ENCODE measurements at regions not wholly inside any gene's neighbourhood (a gene's known extent, or its start where the extent isn't known, plus 50 kb on each side); places are given as distances from the start of the nearest gene placed in this dataset.

GRCh38 chr12:75724928-75725312 lies 213.5 kb upstream of the KRR1 start:
- Histone ChIP-seq H3K27me3 (ENCODE audit: control insufficient read depth in 1 of 2, insufficient read depth in 2 of 2, low read length in 2 of 2) (no peaks in the 10 kb centered on the region), H3K9me3 (ENCODE audit: low read length) (no peaks in the 10 kb centered on the region), H3K4me3 (ENCODE audit: low read depth in 1 of 2, low read length in 2 of 2) (no peak overlapping the region), H3K27ac (ENCODE audit: low read depth, low read length) (peak overlapping the region; percentile 81), H3K4me1 (ENCODE audit: insufficient read depth, low read length) (peaks cover 54% of the 10 kb centered on the region), H3K9ac (ENCODE audit: low read length) (no peak overlapping the region), H3K36me3 (ENCODE audit: insufficient read depth, low read length) (no peaks in the 10 kb centered on the region)

GRCh38 chr12:75724307-75724927 lies 213.0 kb upstream of the KRR1 start:
- Histone ChIP-seq H3K9ac (ENCODE audit: low read length) (no peak overlapping the region), H3K9me3 (ENCODE audit: low read length) (no peaks in the 10 kb centered on the region), H3K27ac (ENCODE audit: low read depth, low read length) (peak overlapping the region; percentile 81), H3K4me1 (ENCODE audit: insufficient read depth, low read length) (peaks cover 54% of the 10 kb centered on the region), H3K36me3 (ENCODE audit: insufficient read depth, low read length) (no peaks in the 10 kb centered on the region), H3K27me3 (ENCODE audit: control insufficient read depth in 1 of 2, insufficient read depth in 2 of 2, low read length in 2 of 2) (no peaks in the 10 kb centered on the region), H3K4me3 (ENCODE audit: low read depth in 1 of 2, low read length in 2 of 2) (no peak overlapping the region)

- H3K27ac ChIP-seq (ENCODE audit: low read depth, low read length), result peak overlapping the region; percentile 71
- H3K4me1 ChIP-seq (ENCODE audit: insufficient read depth, low read length), result peaks cover 54% of the 10 kb centered on the region
- H3K4me3 ChIP-seq (ENCODE audit: low read depth in 1 of 2, low read length in 2 of 2), result no peak overlapping the region
Observed at GRCh38 chr12:75722714-75723200, 211.3 kb upstream of the KRR1 start.

GRCh38 chr12:75721796-75722195 lies 210.4 kb upstream of the KRR1 start:
- H3K36me3 ChIP-seq (ENCODE audit: insufficient read depth, low read length), result no peaks in the 10 kb centered on the region
- peaks cover 54% of the 10 kb centered on the region for H3K4me1 ChIP-seq (ENCODE audit: insufficient read depth, low read length)
- no peak overlapping the region for H3K9ac ChIP-seq (ENCODE audit: low read length)
- no peaks in the 10 kb centered on the region for H3K9me3 ChIP-seq (ENCODE audit: low read length)
- no peak overlapping the region for H3K4me3 ChIP-seq (ENCODE audit: low read depth in 1 of 2, low read length in 2 of 2)
- H3K27me3 ChIP-seq (ENCODE audit: control insufficient read depth in 1 of 2, insufficient read depth in 2 of 2, low read length in 2 of 2), result no peaks in the 10 kb centered on the region
- peak overlapping the region; percentile 52 for H3K27ac ChIP-seq (ENCODE audit: low read depth, low read length)

More at GRCh38 chr12:75722714-75723200, 211.3 kb upstream of the KRR1 start:
- Histone ChIP-seq H3K9ac (ENCODE audit: low read length) (no peak overlapping the region), H3K27me3 (ENCODE audit: control insufficient read depth in 1 of 2, insufficient read depth in 2 of 2, low read length in 2 of 2) (no peaks in the 10 kb centered on the region), H3K36me3 (ENCODE audit: insufficient read depth, low read length) (no peaks in the 10 kb centered on the region), H3K9me3 (ENCODE audit: low read length) (no peaks in the 10 kb centered on the region)

- Histone ChIP-seq H3K27ac (ENCODE audit: low read depth, low read length) (peak overlapping the region; percentile 19), H3K9ac (ENCODE audit: low read length) (no peak overlapping the region), H3K27me3 (ENCODE audit: control insufficient read depth in 1 of 2, insufficient read depth in 2 of 2, low read length in 2 of 2) (no peaks in the 10 kb centered on the region), H3K4me1 (ENCODE audit: insufficient read depth, low read length) (peaks cover 52% of the 10 kb centered on the region), H3K4me3 (ENCODE audit: low read depth in 1 of 2, low read length in 2 of 2) (no peak overlapping the region), H3K9me3 (ENCODE audit: low read length) (no peaks in the 10 kb centered on the region), H3K36me3 (ENCODE audit: insufficient read depth, low read length) (no peaks in the 10 kb centered on the region)
Observed at GRCh38 chr12:75720812-75721641, 209.6 kb upstream of the KRR1 start.

- H3K27ac ChIP-seq (ENCODE audit: low read depth, low read length), result no peak overlapping the region
- H3K9ac ChIP-seq (ENCODE audit: low read length), result no peak overlapping the region
- no peaks in the 10 kb centered on the region for H3K36me3 ChIP-seq (ENCODE audit: insufficient read depth, low read length)
- no peaks in the 10 kb centered on the region for H3K27me3 ChIP-seq (ENCODE audit: control insufficient read depth in 1 of 2, insufficient read depth in 2 of 2, low read length in 2 of 2)
- no peaks in the 10 kb centered on the region for H3K9me3 ChIP-seq (ENCODE audit: low read length)
- H3K4me3 ChIP-seq (ENCODE audit: low read depth in 1 of 2, low read length in 2 of 2), result no peak overlapping the region
- peaks cover 26% of the 10 kb centered on the region for H3K4me1 ChIP-seq (ENCODE audit: insufficient read depth, low read length)
Observed at GRCh38 chr12:75717902-75718301, 206.5 kb upstream of the KRR1 start.

GRCh38 chr12:75716291-75717025 lies 205.0 kb upstream of the KRR1 start:
- no peaks in the 10 kb centered on the region for H3K36me3 ChIP-seq (ENCODE audit: insufficient read depth, low read length)
- H3K27ac ChIP-seq (ENCODE audit: low read depth, low read length), result no peak overlapping the region
- peaks cover 12% of the 10 kb centered on the region for H3K4me1 ChIP-seq (ENCODE audit: insufficient read depth, low read length)
- no peaks in the 10 kb centered on the region for H3K27me3 ChIP-seq (ENCODE audit: control insufficient read depth in 1 of 2, insufficient read depth in 2 of 2, low read length in 2 of 2)
- no peak overlapping the region for H3K4me3 ChIP-seq (ENCODE audit: low read depth in 1 of 2, low read length in 2 of 2)
- H3K9me3 ChIP-seq (ENCODE audit: low read length), result no peaks in the 10 kb centered on the region
- H3K9ac ChIP-seq (ENCODE audit: low read length), result no peak overlapping the region

- Histone ChIP-seq H3K4me1 (ENCODE audit: insufficient read depth, low read length) (peaks cover 4% of the 10 kb centered on the region), H3K4me3 (ENCODE audit: low read depth in 1 of 2, low read length in 2 of 2) (no peak overlapping the region), H3K9ac (ENCODE audit: low read length) (no peak overlapping the region), H3K36me3 (ENCODE audit: insufficient read depth, low read length) (no peaks in the 10 kb centered on the region), H3K9me3 (ENCODE audit: low read length) (no peaks in the 10 kb centered on the region), H3K27ac (ENCODE audit: low read depth, low read length) (no peak overlapping the region), H3K27me3 (ENCODE audit: control insufficient read depth in 1 of 2, insufficient read depth in 2 of 2, low read length in 2 of 2) (no peaks in the 10 kb centered on the region)
Observed at GRCh38 chr12:75715682-75716081, 204.3 kb upstream of the KRR1 start.

GRCh38 chr12:75715323-75715644 lies 203.9 kb upstream of the KRR1 start:
- Histone ChIP-seq H3K36me3 (ENCODE audit: insufficient read depth, low read length) (no peaks in the 10 kb centered on the region), H3K9me3 (ENCODE audit: low read length) (no peaks in the 10 kb centered on the region), H3K27me3 (ENCODE audit: control insufficient read depth in 1 of 2, insufficient read depth in 2 of 2, low read length in 2 of 2) (no peaks in the 10 kb centered on the region), H3K4me1 (ENCODE audit: insufficient read depth, low read length) (peaks cover under 1% of the 10 kb centered on the region), H3K27ac (ENCODE audit: low read depth, low read length) (no peak overlapping the region), H3K4me3 (ENCODE audit: low read depth in 1 of 2, low read length in 2 of 2) (no peak overlapping the region), H3K9ac (ENCODE audit: low read length) (no peak overlapping the region)

GRCh38 chr12:75714462-75715322 lies 203.3 kb upstream of the KRR1 start:
- Histone ChIP-seq H3K36me3 (ENCODE audit: insufficient read depth, low read length) (no peaks in the 10 kb centered on the region), H3K27me3 (ENCODE audit: control insufficient read depth in 1 of 2, insufficient read depth in 2 of 2, low read length in 2 of 2) (no peaks in the 10 kb centered on the region), H3K27ac (ENCODE audit: low read depth, low read length) (no peak overlapping the region), H3K9me3 (ENCODE audit: low read length) (no peaks in the 10 kb centered on the region), H3K4me3 (ENCODE audit: low read depth in 1 of 2, low read length in 2 of 2) (no peak overlapping the region), H3K9ac (ENCODE audit: low read length) (no peak overlapping the region), H3K4me1 (ENCODE audit: insufficient read depth, low read length) (no peaks in the 10 kb centered on the region)

- Histone ChIP-seq H3K36me3 (ENCODE audit: insufficient read depth, low read length) (no peaks in the 10 kb centered on the region), H3K27ac (ENCODE audit: low read depth, low read length) (no peak overlapping the region), H3K4me3 (ENCODE audit: low read depth in 1 of 2, low read length in 2 of 2) (no peak overlapping the region)
Observed at GRCh38 chr12:75713434-75713833, 202.0 kb upstream of the KRR1 start.

More at GRCh38 chr12:75713434-75713833, 202.0 kb upstream of the KRR1 start:
- H3K9me3 ChIP-seq (ENCODE audit: low read length), result no peaks in the 10 kb centered on the region
- no peak overlapping the region for H3K9ac ChIP-seq (ENCODE audit: low read length)
- H3K4me1 ChIP-seq (ENCODE audit: insufficient read depth, low read length), result no peaks in the 10 kb centered on the region
- no peaks in the 10 kb centered on the region for H3K27me3 ChIP-seq (ENCODE audit: control insufficient read depth in 1 of 2, insufficient read depth in 2 of 2, low read length in 2 of 2)
